Bronchial epithelial cell (primary cell): ENCODE measurements at regions not wholly inside any gene's neighbourhood (a gene's known extent, or its start where the extent isn't known, plus 50 kb on each side); places are given as distances from the start of the nearest gene placed in this dataset.

ENCODE experiments used
- DNase-seq: peaks from one replicate; pipeline ENCODE4 v3.0.0-alpha.2; 2010; ENCODE audit warnings: low read depth
- FAIRE-seq: peaks from 2 replicates; lab custom pipeline; 2011; peaks lifted over from hg19 to GRCh38; lab: Jason Lieb, UNC
- H3K27me3 ChIP-seq: 2 replicates; pipeline ENCODE4 v1.5.1; 2011; ENCODE audit warnings: low read length; ENCODE audit not compliant: control insufficient read depth, insufficient read depth
- H3K36me3 ChIP-seq: 2 replicates; pipeline ENCODE4 v1.5.1; 2011; ENCODE audit warnings: low read length; ENCODE audit not compliant: control insufficient read depth, insufficient read depth
- H3K4me3 ChIP-seq: 2 replicates; pipeline ENCODE4 v1.5.1; 2011; ENCODE audit warnings: mild to moderate bottlenecking, low read depth, low read length, control low read depth
- CTCF ChIP-seq: IDR thresholded peaks from 2 replicates; pipeline ENCODE4 v1.5.1; 2011; ENCODE audit warnings: mild to moderate bottlenecking, moderate library complexity, low read length, control low read depth, inconsistent platforms; ENCODE audit not compliant: insufficient read depth, severe bottlenecking

- Histone ChIP-seq H3K4me3 (no peak overlapping the region), H3K27me3 (no peaks in the 10 kb centered on the region), H3K36me3 (no peaks in the 10 kb centered on the region)
- no peak for DNase-seq
- no peak for FAIRE-seq
- no peak for TF ChIP-seq CTCF
Measured at GRCh38 chr13:112152846-112153245, 85.9 kb downstream of the SOX1 start.

DNA sequence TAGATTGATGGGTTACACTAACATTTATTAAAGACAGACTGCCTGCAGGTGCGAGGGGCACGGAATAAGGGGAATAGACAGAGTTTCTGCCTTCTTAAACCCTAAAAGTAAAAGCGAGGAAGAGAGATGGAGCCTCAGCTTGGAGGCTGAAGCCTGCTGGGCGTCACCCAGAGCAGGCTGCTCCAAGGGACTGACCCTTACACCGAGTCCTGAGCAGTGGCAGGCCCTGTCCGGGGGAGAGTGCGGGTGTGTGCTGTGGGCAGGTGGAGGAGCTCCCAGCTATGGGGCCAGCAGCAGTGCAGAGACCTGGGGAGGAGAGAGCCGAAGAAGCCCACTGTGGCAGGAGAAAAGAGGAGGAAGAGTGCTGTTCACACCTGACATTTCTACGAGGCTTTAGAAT lies 86.4 kb downstream of the SOX1 start:
- Histone ChIP-seq H3K27me3 (no peaks in the 10 kb centered on the region), H3K36me3 (no peaks in the 10 kb centered on the region), H3K4me3 (no peak overlapping the region)
- FAIRE-seq, result no peak
- no peak for DNase-seq
- TF ChIP-seq CTCF, result no peak

DNA sequence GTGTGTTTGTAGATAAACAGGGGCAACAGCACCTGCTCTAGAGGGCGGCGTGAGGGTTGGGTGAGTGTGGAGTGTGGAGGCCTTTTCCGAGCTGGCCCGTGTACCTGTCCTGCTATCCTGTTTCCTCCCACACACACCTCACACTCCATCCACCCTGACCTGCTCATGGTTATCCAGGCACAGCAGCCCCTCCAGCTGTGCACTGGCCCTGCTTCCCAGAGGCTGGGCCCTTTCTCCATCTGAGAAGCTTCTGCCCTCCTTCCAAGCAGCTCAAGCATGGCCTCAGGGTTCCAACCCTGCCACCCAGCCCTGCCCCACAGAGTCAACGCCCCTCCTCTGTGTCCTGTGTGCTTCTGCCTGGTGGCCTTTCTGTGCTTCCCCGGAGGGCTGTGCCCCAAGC lies 86.9 kb downstream of the SOX1 start:
- H3K4me3 ChIP-seq, result no peak overlapping the region
- H3K27me3 ChIP-seq, result no peaks in the 10 kb centered on the region
- H3K36me3 ChIP-seq, result no peaks in the 10 kb centered on the region
- TF ChIP-seq CTCF, result no peak
- DNase-seq, result no peak
- FAIRE-seq, result no peak

DNA sequence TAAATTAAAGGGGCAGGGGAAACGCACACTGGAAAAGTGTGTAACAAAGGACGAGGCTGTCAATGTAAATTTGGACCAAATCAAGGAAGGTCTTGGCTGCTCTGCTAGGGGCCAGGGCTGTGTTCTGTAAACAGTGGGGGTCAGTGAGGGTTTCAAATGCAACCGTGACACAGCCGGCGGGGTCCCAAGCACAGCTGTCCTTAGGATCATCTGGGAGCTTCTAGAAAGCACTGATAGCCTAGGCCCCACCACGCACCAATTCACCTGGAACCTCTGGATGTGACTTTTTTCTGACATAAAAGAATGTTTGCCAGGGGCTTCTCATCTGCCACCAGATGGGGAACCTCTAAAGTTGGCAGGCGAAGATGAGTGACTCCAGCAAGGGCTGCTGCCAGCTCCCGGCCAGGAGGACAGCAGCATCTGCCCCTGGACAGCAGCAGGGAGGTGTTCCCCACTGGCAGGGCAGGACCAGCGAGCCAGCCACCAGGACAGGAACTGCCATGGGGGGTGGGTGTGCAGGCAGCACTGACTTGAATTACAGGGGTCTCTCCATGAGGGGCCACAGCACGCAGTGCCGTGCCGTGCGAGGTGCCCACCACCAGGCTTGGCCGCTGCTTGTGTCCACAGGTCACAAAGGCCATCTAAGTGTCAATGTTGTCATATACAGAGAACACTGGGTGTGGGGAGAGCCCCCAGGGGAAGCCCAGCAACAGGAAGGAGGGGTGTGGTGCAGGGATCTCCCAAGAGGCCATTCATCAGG lies 87.5 kb downstream of the SOX1 start:
- DNase-seq (no peak), FAIRE-seq (no peak)
- H3K4me3 ChIP-seq, result no peak overlapping the region
- H3K27me3 ChIP-seq, result no peaks in the 10 kb centered on the region
- no peak for TF ChIP-seq CTCF
- no peaks in the 10 kb centered on the region for H3K36me3 ChIP-seq

GRCh38 chr13:112158961-112159360 lies 92.0 kb downstream of the SOX1 start:
- H3K27me3 ChIP-seq, result no peaks in the 10 kb centered on the region
- no peak for FAIRE-seq
- no peak for DNase-seq

More at GRCh38 chr13:112158961-112159360, 92.0 kb downstream of the SOX1 start:
- TF ChIP-seq CTCF, result no peak
- Histone ChIP-seq H3K4me3 (no peak overlapping the region), H3K36me3 (no peaks in the 10 kb centered on the region)
